ENCODE measurements at regions not wholly inside any gene's neighbourhood (a gene's known extent, or its start where the extent isn't known, plus 50 kb on each side); places are given as distances from the start of the nearest gene placed in this dataset.

DNA sequence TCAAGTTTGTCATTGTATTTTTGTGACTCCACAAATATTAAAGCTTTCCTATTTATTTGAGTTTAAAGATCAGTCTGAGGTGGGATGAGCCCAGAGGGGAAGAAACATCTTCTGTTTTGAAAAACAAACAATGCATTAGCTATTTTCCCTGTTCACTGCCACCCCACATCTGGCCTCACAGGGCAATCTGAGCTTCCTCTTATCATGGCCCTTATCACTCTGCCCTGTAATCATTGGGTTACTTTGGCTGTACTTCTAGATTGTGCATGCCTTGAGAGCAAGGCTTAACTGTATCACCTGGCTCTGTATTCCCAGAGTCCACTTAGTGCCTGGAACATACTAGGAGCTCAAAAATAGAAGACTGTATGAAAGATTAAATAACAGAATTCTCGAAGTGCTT lies 241.6 kb upstream of the NT5C1B start:
- Mint-ChIP-seq H3K4me3 (no peak overlapping the region; the same call in 1 of the 2 replicates), H3K4me1 (ENCODE audit: low read depth) (peaks cover 61% of the 10 kb centered on the region), H3K36me3 (ENCODE audit: low read depth) (peaks cover 8% of the 10 kb centered on the region), H3K27me3 (ENCODE audit: insufficient read depth) (no peaks in the 10 kb centered on the region; the same call in none of the 2 replicates), H3K9me3 (no peaks in the 10 kb centered on the region), H3K27ac (no peak overlapping the region; the same call in 1 of the 2 replicates)
- TF ChIP-seq, protein P1, sequence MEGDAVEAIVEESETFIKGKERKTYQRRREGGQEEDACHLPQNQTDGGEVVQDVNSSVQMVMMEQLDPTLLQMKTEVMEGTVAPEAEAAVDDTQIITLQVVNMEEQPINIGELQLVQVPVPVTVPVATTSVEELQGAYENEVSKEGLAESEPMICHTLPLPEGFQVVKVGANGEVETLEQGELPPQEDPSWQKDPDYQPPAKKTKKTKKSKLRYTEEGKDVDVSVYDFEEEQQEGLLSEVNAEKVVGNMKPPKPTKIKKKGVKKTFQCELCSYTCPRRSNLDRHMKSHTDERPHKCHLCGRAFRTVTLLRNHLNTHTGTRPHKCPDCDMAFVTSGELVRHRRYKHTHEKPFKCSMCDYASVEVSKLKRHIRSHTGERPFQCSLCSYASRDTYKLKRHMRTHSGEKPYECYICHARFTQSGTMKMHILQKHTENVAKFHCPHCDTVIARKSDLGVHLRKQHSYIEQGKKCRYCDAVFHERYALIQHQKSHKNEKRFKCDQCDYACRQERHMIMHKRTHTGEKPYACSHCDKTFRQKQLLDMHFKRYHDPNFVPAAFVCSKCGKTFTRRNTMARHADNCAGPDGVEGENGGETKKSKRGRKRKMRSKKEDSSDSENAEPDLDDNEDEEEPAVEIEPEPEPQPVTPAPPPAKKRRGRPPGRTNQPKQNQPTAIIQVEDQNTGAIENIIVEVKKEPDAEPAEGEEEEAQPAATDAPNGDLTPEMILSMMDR (IDR thresholded peaks at IDR 0.05) = no peak
- DNase-seq = no peak

- TF ChIP-seq, protein P1 (IDR thresholded peaks at IDR 0.05) = no peak
- Mint-ChIP-seq H3K36me3 (ENCODE audit: low read depth) (peaks cover 8% of the 10 kb centered on the region), H3K4me3 (peak overlapping the region; percentile 66), H3K4me1 (ENCODE audit: low read depth) (peaks cover 60% of the 10 kb centered on the region), H3K27me3 (ENCODE audit: insufficient read depth) (no peaks in the 10 kb centered on the region; the same call in none of the 2 replicates), H3K27ac (peak overlapping the region; percentile 81), H3K9me3 (no peaks in the 10 kb centered on the region)
- DNase-seq = no peak
Observed at GRCh38 chr2:18829976-18830375, 240.6 kb upstream of the NT5C1B start.

GRCh38 chr2:18829251-18829902 lies 240.0 kb upstream of the NT5C1B start:
- no peaks in the 10 kb centered on the region for H3K9me3 Mint-ChIP-seq
- H3K4me3 Mint-ChIP-seq = peak overlapping the region; percentile 66
- peak; percentile 84 for DNase-seq
- H3K27me3 Mint-ChIP-seq (ENCODE audit: insufficient read depth) = no peaks in the 10 kb centered on the region; the same call in none of the 2 replicates
- TF ChIP-seq, protein P1 (IDR thresholded peaks at IDR 0.05) = no peak
- H3K4me1 Mint-ChIP-seq (ENCODE audit: low read depth) = peaks cover 54% of the 10 kb centered on the region
- H3K27ac Mint-ChIP-seq = peak overlapping the region; percentile 81
- H3K36me3 Mint-ChIP-seq (ENCODE audit: low read depth) = peaks cover 8% of the 10 kb centered on the region

GRCh38 chr2:18828296-18828695 lies 238.9 kb upstream of the NT5C1B start:
- TF ChIP-seq, protein P1 (IDR thresholded peaks at IDR 0.05) = no peak
- H3K27ac Mint-ChIP-seq = no peak overlapping the region
- peaks cover 12% of the 10 kb centered on the region for H3K36me3 Mint-ChIP-seq (ENCODE audit: low read depth)
- no peaks in the 10 kb centered on the region; the same call in none of the 2 replicates for H3K27me3 Mint-ChIP-seq (ENCODE audit: insufficient read depth)
- no peaks in the 10 kb centered on the region; the same call in 1 of the 2 replicates for H3K9me3 Mint-ChIP-seq
- H3K4me3 Mint-ChIP-seq = no peak overlapping the region
- DNase-seq = no peak
- H3K4me1 Mint-ChIP-seq (ENCODE audit: low read depth) = peaks cover 44% of the 10 kb centered on the region

DNA sequence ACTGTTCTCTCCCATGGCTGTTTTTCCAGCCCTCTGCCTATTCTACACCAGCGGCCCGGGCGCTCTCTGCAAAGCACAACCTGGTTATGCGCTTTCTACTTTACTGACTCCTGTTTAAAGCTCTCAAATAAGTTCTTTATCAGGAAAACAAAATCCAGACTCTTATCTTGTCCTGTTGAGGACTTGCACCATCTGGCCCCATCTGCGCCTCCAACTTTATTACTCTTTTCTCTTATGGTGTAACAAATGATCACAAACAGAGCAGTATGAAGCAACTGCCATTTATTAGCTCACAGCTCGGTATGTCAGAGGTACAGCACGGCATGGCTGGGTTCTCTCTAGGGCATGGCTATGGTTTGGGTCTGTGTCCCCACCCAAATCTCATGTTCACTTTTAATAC lies 236.5 kb upstream of the NT5C1B start:
- Mint-ChIP-seq H3K9me3 (no peaks in the 10 kb centered on the region; the same call in 1 of the 2 replicates), H3K4me3 (no peak overlapping the region), H3K27ac (no peak overlapping the region), H3K36me3 (ENCODE audit: low read depth) (peaks cover 15% of the 10 kb centered on the region), H3K4me1 (ENCODE audit: low read depth) (peaks cover 30% of the 10 kb centered on the region), H3K27me3 (ENCODE audit: insufficient read depth) (peaks cover 3% of the 10 kb centered on the region)
- DNase-seq = no peak
- TF ChIP-seq, protein P1 (IDR thresholded peaks at IDR 0.05) = no peak

Data from HFFc6 (cell line).